Central memory CD8-positive, alpha-beta T cell (primary cell): ENCODE measurements at regions not wholly inside any gene's neighbourhood (a gene's known extent, or its start where the extent isn't known, plus 50 kb on each side); places are given as distances from the start of the nearest gene placed in this dataset.
"Not testable (repeated sequence)": the region's sequence is repeated elsewhere in the genome, so short reads cannot be mapped to it uniquely, and the experiment has no call there.

Experiments used
- ATAC-seq: fragments of 150-1000 bp; cut with Tn5 transposase; replicated peaks from 2 replicates; pipeline ENCODE4 v1.10.0; 2022; ENCODE audit warnings: mild to moderate bottlenecking, moderate FRiP score, moderate number of reproducible peaks; ENCODE audit not compliant: poor library complexity, severe bottlenecking; ENCODE audit errors: extremely low read depth
- DNase-seq, 2 donors: peaks; one replicate each; pipeline ENCODE4 v3.0.0; 2021; ENCODE audit warnings: low spot score in 2 of 2
- H3K27ac Mint-ChIP-seq: one replicate; pipeline ENCODE4 v1.8.0; 2022; ENCODE audit warnings: low read depth, mild to moderate bottlenecking, moderate library complexity, mixed read lengths
- H3K27me3 Mint-ChIP-seq: one replicate; pipeline ENCODE4 v1.8.0; 2022; ENCODE audit warnings: mixed read lengths
- H3K36me3 Mint-ChIP-seq: one replicate; pipeline ENCODE4 v1.8.0; 2022; ENCODE audit warnings: mild to moderate bottlenecking, moderate library complexity, mixed read lengths; ENCODE audit not compliant: insufficient read depth
- H3K4me1 Mint-ChIP-seq: one replicate; pipeline ENCODE4 v1.8.0; 2022; ENCODE audit warnings: mixed read lengths
- H3K4me3 Mint-ChIP-seq: one replicate; pipeline ENCODE4 v1.8.0; 2022; ENCODE audit warnings: mild to moderate bottlenecking, moderate library complexity, mixed read lengths
- H3K9me3 Mint-ChIP-seq: one replicate; pipeline ENCODE4 v1.8.0; 2022; ENCODE audit warnings: mixed read lengths

DNA sequence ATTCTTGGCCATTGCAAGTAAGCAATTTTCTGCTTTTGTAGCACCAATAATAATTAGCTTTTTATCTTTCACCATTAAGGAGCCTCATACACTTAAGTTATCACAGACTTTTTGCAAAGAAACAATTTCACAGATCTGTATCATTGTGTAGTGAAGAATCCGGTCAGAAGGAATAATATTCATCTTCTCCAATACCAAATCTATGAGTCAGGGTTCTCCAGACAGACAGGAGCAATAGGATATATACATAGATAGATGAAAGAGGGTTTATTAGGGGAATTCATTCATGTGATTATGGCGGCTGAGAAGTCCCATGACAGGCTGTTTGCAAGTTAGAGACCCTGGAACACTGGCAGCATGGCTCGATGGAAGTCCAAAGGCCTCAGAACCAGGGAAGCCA, 82.9 kb upstream of the UBASH3B start:
- DNase-seq, result no peak
- Mint-ChIP-seq H3K4me3 (no peak overlapping the region), H3K27me3 (peaks cover 9% of the 10 kb centered on the region), H3K9me3 (no peaks in the 10 kb centered on the region), H3K27ac (no peak overlapping the region), H3K4me1 (no peaks in the 10 kb centered on the region), H3K36me3 (no peaks in the 10 kb centered on the region)
- no peak for ATAC-seq

DNA sequence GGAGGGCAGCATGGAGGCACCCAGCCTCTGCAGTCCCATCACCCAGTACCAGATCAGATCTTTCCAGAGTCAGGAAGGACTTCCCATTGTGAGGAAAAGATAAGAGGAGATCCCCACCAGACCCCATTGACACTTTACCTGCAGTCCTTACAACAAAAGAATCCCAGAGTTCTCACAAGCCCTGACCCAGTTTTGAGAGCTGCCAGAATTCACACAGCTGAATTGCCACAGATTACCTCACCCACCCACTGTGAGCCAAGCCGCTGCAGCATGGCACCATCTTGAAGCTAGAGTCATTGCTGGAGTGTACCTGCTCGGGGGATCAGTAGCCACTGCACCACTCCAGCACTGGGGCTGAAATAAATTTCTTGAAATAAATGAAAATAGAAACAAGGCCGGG, 91.8 kb upstream of the UBASH3B start:
- Mint-ChIP-seq H3K4me3 (no peak overlapping the region), H3K27ac (no peak overlapping the region), H3K36me3 (no peaks in the 10 kb centered on the region), H3K9me3 (no peaks in the 10 kb centered on the region), H3K27me3 (peaks cover 42% of the 10 kb centered on the region), H3K4me1 (no peaks in the 10 kb centered on the region)
- DNase-seq, result no peak
- no peak for ATAC-seq

DNA sequence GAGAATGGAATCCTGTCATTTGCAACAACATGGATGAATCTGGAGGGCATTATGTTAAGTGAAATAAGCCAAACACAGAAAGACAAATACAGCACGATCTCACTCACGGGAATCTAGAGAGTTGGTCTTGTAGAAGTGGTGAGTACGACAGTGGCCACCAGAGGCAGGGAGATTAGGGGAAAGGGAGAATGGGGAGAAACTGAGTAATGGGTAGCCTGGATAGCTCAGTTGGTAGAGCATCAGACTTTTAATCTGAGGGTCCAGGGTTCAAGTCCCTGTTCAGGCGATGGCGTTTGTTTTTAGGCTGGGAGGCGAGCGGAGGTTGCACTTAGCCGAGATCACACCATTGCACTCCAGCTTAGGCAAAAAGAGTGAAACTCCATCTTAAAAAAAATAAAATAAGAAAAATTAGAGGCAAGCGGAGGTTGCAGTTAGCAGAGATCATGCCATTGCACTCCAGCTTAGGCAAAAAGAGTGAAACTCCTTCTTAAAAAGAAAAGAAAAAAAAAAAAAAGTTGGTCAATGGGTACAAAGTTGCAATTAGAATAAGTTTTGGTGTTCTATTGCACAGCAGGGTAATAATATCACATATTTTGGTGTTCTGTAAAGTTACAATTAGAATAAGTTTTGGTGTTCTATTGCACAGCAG, 95.7 kb upstream of the UBASH3B start:
- Mint-ChIP-seq H3K4me1 (no peaks in the 10 kb centered on the region), H3K4me3 (no peak overlapping the region), H3K9me3 (no peaks in the 10 kb centered on the region), H3K27ac (no peak overlapping the region), H3K36me3 (no peaks in the 10 kb centered on the region), H3K27me3 (peaks cover 53% of the 10 kb centered on the region)
- DNase-seq (no peak), ATAC-seq (no peak)

DNA sequence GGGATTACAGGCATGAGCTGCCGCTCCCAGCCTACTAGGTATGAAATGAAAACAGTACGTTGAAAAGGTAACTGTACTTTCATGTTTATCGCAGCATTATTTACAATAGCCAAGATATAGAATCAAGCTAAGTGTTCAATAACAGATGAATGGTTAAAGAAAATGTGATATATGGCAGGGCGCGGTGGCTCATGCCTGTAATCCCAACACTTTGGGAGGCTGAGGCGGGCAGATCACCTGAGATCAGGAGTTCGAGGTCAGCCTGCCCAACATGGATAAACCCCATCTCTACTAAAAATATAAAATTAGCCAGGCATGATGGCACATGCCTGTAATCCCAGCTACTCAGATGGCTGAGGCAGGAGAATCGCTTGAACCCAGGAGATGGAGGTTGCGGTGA, 96.3 kb upstream of the UBASH3B start:
- ATAC-seq, H3K4me1 Mint-ChIP-seq, H3K4me3 Mint-ChIP-seq, H3K9me3 Mint-ChIP-seq, DNase-seq, H3K27ac Mint-ChIP-seq, H3K36me3 Mint-ChIP-seq: not testable (repeated sequence)
- peaks cover 47% of the 10 kb centered on the region for H3K27me3 Mint-ChIP-seq

DNA sequence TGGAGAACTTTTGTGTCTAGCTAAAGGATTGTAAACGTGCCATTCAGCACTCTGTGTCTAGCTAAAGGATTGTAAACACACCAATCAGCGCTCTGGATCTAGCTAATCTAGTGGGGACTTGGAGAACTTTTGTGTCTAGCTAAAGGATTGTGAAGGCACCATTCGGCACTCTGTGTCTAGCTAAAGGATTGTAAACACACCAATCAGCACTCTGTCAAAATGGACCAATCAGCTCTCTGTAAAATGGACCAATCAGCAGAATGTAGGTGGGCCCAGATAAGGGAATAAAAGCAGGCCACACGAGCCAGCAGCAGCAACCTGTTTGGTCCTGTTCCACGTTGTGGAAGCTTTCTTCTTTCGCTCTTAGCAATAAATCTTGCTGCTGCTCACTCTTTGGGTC, 98.4 kb upstream of the UBASH3B start:
- not testable (repeated sequence) for DNase-seq, H3K9me3 Mint-ChIP-seq

DNA sequence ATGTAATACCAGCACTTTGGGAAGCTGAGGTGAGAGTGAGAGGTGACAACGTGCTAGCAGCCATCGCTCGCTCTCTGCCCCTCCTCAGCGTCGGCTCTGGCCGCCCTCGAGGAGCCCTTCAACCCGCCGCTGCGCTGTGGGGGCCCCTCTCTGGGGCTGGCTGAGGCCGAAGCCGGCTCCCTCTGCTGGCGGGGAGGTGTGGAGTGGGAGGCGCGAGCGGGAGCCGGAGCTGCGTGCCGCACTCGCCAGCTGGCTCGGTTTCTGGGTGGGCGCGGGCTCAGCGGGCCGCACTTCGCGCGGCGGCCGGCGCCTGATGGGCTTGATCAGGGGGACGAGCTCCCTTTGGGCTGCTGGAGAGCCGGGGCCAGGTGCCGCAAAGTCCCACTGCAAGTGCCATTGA, 98.9 kb upstream of the UBASH3B start:
- H3K4me3 Mint-ChIP-seq, result no peak overlapping the region
- H3K4me1 Mint-ChIP-seq, result no peaks in the 10 kb centered on the region
- H3K27ac Mint-ChIP-seq, result no peak overlapping the region
- no peaks in the 10 kb centered on the region for H3K9me3 Mint-ChIP-seq
- ATAC-seq (no peak), DNase-seq (no peak)
- H3K27me3 Mint-ChIP-seq, result peaks cover 23% of the 10 kb centered on the region
- H3K36me3 Mint-ChIP-seq, result no peaks in the 10 kb centered on the region

More for the DNA sequence above, 98.4 kb upstream of the UBASH3B start:
- H3K36me3 Mint-ChIP-seq, H3K27ac Mint-ChIP-seq, H3K4me3 Mint-ChIP-seq, ATAC-seq, H3K4me1 Mint-ChIP-seq: not testable (repeated sequence)
- peaks cover 26% of the 10 kb centered on the region for H3K27me3 Mint-ChIP-seq

DNA sequence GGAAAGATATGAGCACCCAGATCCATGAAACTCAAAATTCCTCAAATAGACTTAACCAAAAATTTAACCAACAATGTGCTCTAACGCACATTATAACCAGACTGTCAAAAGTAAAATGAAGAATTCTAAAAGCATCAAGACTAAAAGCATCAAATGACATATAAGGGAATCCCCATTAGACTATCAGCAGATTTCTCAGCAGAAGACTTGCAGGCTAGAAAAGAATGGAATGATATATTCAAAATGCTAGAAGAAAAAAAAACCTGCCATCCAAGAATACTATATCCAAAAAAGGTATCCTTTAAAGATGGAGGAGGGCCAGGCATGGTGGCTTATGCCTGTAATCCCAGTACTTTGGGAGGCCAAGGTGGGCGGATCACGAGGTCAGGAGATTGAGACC, 117.5 kb upstream of the UBASH3B start:
- Mint-ChIP-seq H3K27me3 (peaks cover 16% of the 10 kb centered on the region), H3K36me3 (no peaks in the 10 kb centered on the region), H3K27ac (no peak overlapping the region), H3K4me3 (no peak overlapping the region), H3K4me1 (no peaks in the 10 kb centered on the region), H3K9me3 (peaks cover 24% of the 10 kb centered on the region)
- ATAC-seq, result no peak
- no peak for DNase-seq

DNA sequence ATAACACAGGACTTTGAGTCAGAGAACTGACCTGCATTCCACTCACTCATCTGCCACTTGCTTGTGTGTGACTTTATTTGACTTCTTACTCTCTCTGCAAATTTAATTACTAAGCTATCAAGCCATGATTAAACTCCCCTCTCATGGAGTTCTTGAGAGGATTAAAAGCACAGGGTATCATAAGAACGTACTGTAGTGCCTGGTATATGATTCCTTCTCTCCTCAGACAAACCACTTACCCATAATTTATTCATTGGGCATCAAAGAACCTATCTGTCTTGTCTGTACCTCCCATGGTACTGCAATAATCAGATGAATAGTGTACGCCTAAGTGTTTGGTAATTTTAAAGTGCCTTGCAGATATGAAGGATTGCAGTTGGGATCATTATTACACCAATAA, 130.6 kb upstream of the UBASH3B start:
- no peak overlapping the region for H3K27ac Mint-ChIP-seq
- DNase-seq (no peak), ATAC-seq (no peak)
- peaks cover 81% of the 10 kb centered on the region for H3K27me3 Mint-ChIP-seq
- H3K4me3 Mint-ChIP-seq, result no peak overlapping the region
- H3K9me3 Mint-ChIP-seq, result no peaks in the 10 kb centered on the region
- peaks cover 1% of the 10 kb centered on the region for H3K36me3 Mint-ChIP-seq
- no peaks in the 10 kb centered on the region for H3K4me1 Mint-ChIP-seq

DNA sequence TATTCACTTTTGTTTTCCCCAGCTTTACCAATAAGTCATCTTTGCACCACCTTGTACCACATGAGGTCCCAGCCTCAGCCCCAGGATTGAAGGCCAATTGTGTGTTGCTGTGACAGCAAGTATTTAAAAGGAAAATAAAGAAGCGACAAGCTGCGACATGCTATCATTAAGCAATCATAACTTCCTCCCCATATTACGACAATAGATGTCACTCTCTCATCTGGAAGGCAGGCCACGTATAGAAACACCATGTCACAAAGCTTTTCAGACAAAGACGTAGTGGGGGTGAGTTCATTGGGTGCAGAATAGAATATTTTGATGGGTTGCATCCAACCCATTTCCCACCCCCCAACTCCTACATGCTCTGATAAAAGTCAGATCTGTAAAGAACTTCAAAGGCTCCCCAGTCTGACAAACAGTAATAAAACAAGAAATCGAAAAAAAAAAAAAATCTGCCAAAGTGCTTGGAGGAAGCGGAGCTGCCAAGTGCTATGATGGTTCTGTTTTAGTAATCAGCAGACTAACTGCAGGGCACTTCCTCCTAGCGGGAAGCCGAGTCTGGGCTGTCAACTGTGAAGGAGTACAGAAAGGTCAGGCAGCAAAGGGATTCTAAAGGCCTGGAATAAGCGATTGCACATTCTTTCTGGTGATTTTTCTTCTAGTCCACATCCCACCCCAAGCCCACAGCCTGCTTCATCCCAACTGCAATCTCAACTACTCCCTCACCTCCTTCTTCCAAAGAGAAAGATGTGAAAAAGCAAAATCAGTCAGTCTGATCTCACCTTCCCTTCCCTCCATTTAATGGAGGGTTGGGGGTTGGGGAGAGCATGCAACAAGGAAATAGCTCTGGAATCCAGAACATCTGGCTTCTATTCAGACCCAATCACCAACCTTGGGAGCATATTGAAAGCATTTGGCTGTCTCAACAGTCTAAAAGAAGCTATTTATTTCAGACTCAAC, 131.4 kb upstream of the UBASH3B start:
- Mint-ChIP-seq H3K4me3 (no peak overlapping the region), H3K27ac (no peak overlapping the region), H3K27me3 (peaks cover 75% of the 10 kb centered on the region), H3K36me3 (peaks cover 1% of the 10 kb centered on the region), H3K4me1 (no peaks in the 10 kb centered on the region), H3K9me3 (no peaks in the 10 kb centered on the region)
- DNase-seq (no peak), ATAC-seq (no peak)

DNA sequence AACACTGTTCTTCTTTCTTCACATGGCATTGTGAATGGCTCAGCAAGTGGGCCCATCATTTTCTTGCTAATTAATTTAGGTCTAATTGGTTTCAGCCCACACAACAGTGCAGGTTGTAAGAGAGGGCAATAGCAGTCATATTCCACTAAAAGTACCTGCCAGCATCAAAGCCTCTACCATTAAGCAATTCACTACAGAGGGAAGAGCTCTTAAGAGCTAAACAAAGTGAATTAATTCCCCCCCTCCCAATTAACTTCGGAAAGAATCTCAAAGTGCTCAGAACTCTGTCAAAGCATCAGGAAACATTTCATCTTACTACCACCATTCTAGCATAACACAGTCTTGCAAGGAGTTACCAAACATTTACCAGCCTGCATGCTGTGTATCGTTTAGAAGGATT, 133.9 kb upstream of the UBASH3B start:
- ATAC-seq (no peak), DNase-seq (no peak)
- H3K4me3 Mint-ChIP-seq, result no peak overlapping the region
- no peaks in the 10 kb centered on the region for H3K4me1 Mint-ChIP-seq
- H3K36me3 Mint-ChIP-seq, result peaks cover 1% of the 10 kb centered on the region
- peaks cover 58% of the 10 kb centered on the region for H3K27me3 Mint-ChIP-seq
- H3K27ac Mint-ChIP-seq, result no peak overlapping the region
- H3K9me3 Mint-ChIP-seq, result no peaks in the 10 kb centered on the region

DNA sequence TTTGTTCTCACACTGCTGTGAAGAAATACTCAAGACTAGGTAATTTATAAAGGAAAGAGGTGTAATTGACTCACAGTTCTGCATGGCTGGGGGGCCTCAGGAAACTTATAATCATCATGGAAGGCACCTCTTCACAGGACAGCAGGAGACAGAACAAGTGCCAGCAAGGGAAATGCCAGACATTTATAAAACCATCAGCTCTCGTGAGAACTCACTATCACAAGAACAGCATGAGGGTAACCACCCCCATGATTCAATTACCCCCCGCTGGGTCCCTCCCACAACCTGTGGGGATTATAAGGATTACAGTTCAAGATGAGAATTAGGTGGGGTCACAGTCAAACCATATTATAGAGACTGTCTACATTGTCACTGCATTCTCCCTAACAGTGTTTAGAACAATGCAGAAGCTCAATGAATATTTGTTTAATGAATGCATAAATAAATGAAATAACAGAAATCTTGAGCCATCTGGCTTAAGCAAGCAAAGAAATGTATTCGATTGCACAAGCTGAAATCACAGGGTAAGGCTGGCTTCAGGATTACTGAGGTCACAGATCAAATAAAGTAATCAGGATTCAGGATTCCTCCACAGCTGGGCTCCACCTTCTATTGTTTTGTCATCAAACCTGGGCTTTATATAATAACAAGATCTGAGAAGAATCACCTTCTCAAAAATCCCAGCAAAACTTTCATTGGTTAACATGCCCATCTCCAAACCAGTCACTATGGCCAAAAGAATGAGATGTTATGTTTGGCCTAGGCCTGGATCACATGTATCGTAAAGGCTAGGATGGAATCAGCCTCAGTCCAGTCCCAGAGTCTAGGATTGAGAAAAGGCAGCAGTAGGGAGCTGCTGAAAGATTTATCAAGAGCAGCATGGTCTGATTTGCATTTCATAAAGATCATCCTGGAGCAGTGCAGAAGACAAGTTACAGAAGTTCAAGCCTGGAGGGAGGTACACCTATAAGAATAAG, 137.8 kb upstream of the UBASH3B start:
- peaks cover 1% of the 10 kb centered on the region for H3K36me3 Mint-ChIP-seq
- H3K27ac Mint-ChIP-seq, result no peak overlapping the region
- ATAC-seq, result no peak

DNA sequence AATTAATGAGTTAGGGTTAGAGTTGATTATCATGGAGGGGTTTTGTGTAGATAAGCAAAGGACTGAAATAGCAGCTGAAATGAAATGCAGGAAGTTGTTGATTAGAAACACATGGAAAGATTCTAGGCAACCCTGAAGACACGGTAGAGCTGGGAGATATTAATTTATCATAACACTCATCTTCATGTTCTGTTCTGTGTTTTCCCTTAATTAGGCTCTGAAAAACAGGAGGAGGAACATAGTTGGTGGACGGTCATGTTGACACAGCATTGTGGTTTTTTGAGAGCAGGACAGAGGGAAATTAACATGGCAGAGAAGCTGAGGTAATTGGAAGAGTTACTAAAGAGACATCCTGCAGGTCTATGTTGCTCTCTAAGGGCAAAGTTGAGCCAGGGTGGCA, 138.8 kb upstream of the UBASH3B start:
- Mint-ChIP-seq H3K36me3 (peaks cover 1% of the 10 kb centered on the region), H3K4me1 (no peaks in the 10 kb centered on the region)

More for the DNA sequence above, 137.8 kb upstream of the UBASH3B start:
- Mint-ChIP-seq H3K4me3 (no peak overlapping the region), H3K4me1 (no peaks in the 10 kb centered on the region), H3K27me3 (peaks cover 34% of the 10 kb centered on the region), H3K9me3 (no peaks in the 10 kb centered on the region)
- DNase-seq, result no peak

More for the DNA sequence above, 138.8 kb upstream of the UBASH3B start:
- Mint-ChIP-seq H3K27ac (no peak overlapping the region), H3K27me3 (peaks cover 26% of the 10 kb centered on the region), H3K4me3 (no peak overlapping the region), H3K9me3 (no peaks in the 10 kb centered on the region)
- no peak for ATAC-seq
- DNase-seq, result no peak
